Astrocyte (in vitro differentiated cells and primary cell): ENCODE measurements at regions not wholly inside any gene's neighbourhood (a gene's known extent, or its start where the extent isn't known, plus 50 kb on each side); places are given as distances from the start of the nearest gene placed in this dataset.

ENCODE experiments used
- DNase-seq: peaks from one replicate; pipeline ENCODE4 v3.0.0-alpha.2; 2010; ENCODE audit warnings: low read depth
- FAIRE-seq: peaks from 2 replicates; lab custom pipeline; 2011; peaks lifted over from hg19 to GRCh38; lab: Jason Lieb, UNC
- H2AFZ ChIP-seq: 2 replicates; pipeline ENCODE4 v1.6.0; 2012; ENCODE audit warnings: low read depth, low read length, inconsistent platforms
- H3K27ac ChIP-seq: 2 replicates; pipeline ENCODE4 v1.5.1; 2011; ENCODE audit warnings: low read depth, low read length, inconsistent platforms
- H3K27me3 ChIP-seq: 2 replicates; pipeline ENCODE4 v1.6.0; 2011; ENCODE audit warnings: low read length, inconsistent platforms; ENCODE audit not compliant: insufficient read depth
- H3K36me3 ChIP-seq: 2 replicates; pipeline ENCODE4 v1.5.1; 2011; ENCODE audit warnings: low read length, inconsistent platforms; ENCODE audit not compliant: insufficient read depth
- H3K4me1 ChIP-seq: 2 replicates; pipeline ENCODE4 v1.5.1; 2011; ENCODE audit warnings: low read length, inconsistent platforms; ENCODE audit not compliant: insufficient read depth
- H3K4me2 ChIP-seq: 2 replicates; pipeline ENCODE4 v1.6.0; 2012; ENCODE audit warnings: low read length, inconsistent platforms
- H3K4me3 ChIP-seq: 2 replicates; pipeline ENCODE4 v1.5.1; 2011; ENCODE audit warnings: low read depth, mild to moderate bottlenecking, low read length, inconsistent platforms; ENCODE audit not compliant: insufficient read depth
- H3K79me2 ChIP-seq: 2 replicates; pipeline ENCODE4 v1.6.0; 2012; ENCODE audit warnings: mild to moderate bottlenecking, low read length, inconsistent platforms; ENCODE audit not compliant: insufficient read depth
- H3K9ac ChIP-seq: 2 replicates; pipeline ENCODE4 v1.6.0; 2012; ENCODE audit warnings: mild to moderate bottlenecking, low read length, inconsistent platforms
- H3K9me3 ChIP-seq: 2 replicates; pipeline ENCODE4 v1.5.1; 2012; ENCODE audit warnings: low read depth, mild to moderate bottlenecking, low read length, inconsistent platforms; ENCODE audit not compliant: insufficient read depth
- H4K20me1 ChIP-seq: 2 replicates; pipeline ENCODE4 v1.6.0; 2012; ENCODE audit warnings: low read length, inconsistent platforms; ENCODE audit not compliant: insufficient read depth
- H3K27ac Mint-ChIP-seq: one replicate; pipeline ENCODE4 v1.8.0; 2021; ENCODE audit warnings: mild to moderate bottlenecking, mixed read lengths; ENCODE audit not compliant: unreplicated experiment
- H3K27me3 Mint-ChIP-seq: one replicate; pipeline ENCODE4 v1.8.0; 2021; ENCODE audit warnings: low read depth, mixed read lengths; ENCODE audit not compliant: unreplicated experiment
- H3K36me3 Mint-ChIP-seq: one replicate; pipeline ENCODE4 v1.8.0; 2021; ENCODE audit warnings: low read depth, mixed read lengths; ENCODE audit not compliant: unreplicated experiment
- H3K4me1 Mint-ChIP-seq: one replicate; pipeline ENCODE4 v1.8.0; 2021; ENCODE audit warnings: low read depth, mixed read lengths; ENCODE audit not compliant: unreplicated experiment
- H3K4me3 Mint-ChIP-seq: one replicate; pipeline ENCODE4 v1.8.0; 2021; ENCODE audit warnings: mild to moderate bottlenecking, moderate library complexity, mixed read lengths; ENCODE audit not compliant: unreplicated experiment
- H3K9me3 Mint-ChIP-seq: one replicate; pipeline ENCODE4 v1.8.0; 2021; ENCODE audit warnings: mild to moderate bottlenecking, mixed read lengths; ENCODE audit not compliant: unreplicated experiment
- EZH2 ChIP-seq: IDR thresholded peaks from 2 replicates; pipeline ENCODE4 v1.6.1; 2012; ENCODE audit warnings: mild to moderate bottlenecking, low read length, inconsistent platforms; ENCODE audit not compliant: insufficient read depth
- TF ChIP-seq, protein P1 (sequence below): IDR thresholded peaks from 2 replicates; pipeline ENCODE4 v1.5.1; 2011; ENCODE audit warnings: low read depth, mild to moderate bottlenecking, inconsistent platforms, low read length, moderate library complexity; ENCODE audit not compliant: insufficient read depth

DNA sequence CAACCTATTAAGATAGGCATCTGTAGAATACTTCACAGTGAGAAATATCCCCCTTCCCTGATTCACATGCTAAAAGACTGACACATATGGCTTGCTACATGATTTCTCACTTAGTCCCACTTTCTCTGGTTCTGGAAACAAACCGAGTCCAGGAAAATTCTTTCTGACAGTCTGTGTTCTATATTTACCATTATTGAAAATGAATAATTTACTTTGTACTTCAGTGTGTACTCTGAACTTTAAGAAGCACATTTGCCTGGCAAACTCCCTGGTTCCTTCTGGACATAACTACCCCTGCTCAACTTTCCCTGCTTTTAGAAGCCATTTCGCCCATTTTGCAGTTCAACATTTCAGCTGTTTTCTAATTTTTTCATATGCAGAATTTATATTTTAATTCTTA lies 53.6 kb downstream of the APCS start:
- no peak for DNase-seq

DNA sequence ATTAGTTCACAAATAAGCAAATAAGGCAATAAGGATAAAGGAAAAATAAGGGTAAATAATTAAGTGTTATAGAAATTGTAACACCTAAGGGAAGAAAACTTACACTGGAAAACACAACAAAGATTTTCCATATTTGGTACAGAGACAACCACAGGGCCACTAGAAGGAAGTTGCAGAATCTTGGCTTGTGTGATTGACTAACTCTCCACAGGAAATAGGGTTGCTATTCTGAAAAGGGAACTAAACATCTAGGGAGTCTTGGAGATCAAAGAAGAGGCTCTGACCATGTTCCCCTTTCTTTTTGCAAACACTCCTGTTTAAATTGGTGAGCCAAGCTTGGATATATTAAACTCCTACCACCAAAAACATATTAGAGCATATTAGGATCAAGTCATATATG lies 59.1 kb downstream of the APCS start:
- H3K36me3 ChIP-seq = no peaks in the 10 kb centered on the region
- no peak overlapping the region for H3K27ac ChIP-seq
- H3K4me3 ChIP-seq = no peak overlapping the region
- H2AFZ ChIP-seq = no peak overlapping the region
- Mint-ChIP-seq H3K9me3 (peaks cover 2% of the 10 kb centered on the region), H3K4me1 (peaks cover 4% of the 10 kb centered on the region), H3K27ac (no peak overlapping the region), H3K4me3 (no peak overlapping the region), H3K27me3 (no peaks in the 10 kb centered on the region), H3K36me3 (no peaks in the 10 kb centered on the region)
- H3K27me3 ChIP-seq = no peaks in the 10 kb centered on the region
- DNase-seq (no peak), FAIRE-seq (no peak)
- no peaks in the 10 kb centered on the region for H3K4me1 ChIP-seq
- H3K79me2 ChIP-seq = no peaks in the 10 kb centered on the region
- H3K4me2 ChIP-seq = no peak overlapping the region
- H3K9ac ChIP-seq = no peak overlapping the region
- TF ChIP-seq EZH2 = no peak
- TF ChIP-seq, protein P1, sequence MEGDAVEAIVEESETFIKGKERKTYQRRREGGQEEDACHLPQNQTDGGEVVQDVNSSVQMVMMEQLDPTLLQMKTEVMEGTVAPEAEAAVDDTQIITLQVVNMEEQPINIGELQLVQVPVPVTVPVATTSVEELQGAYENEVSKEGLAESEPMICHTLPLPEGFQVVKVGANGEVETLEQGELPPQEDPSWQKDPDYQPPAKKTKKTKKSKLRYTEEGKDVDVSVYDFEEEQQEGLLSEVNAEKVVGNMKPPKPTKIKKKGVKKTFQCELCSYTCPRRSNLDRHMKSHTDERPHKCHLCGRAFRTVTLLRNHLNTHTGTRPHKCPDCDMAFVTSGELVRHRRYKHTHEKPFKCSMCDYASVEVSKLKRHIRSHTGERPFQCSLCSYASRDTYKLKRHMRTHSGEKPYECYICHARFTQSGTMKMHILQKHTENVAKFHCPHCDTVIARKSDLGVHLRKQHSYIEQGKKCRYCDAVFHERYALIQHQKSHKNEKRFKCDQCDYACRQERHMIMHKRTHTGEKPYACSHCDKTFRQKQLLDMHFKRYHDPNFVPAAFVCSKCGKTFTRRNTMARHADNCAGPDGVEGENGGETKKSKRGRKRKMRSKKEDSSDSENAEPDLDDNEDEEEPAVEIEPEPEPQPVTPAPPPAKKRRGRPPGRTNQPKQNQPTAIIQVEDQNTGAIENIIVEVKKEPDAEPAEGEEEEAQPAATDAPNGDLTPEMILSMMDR = no peak
- H3K9me3 ChIP-seq = no peaks in the 10 kb centered on the region
- H4K20me1 ChIP-seq = no peaks in the 10 kb centered on the region

More for the DNA sequence above, 53.6 kb downstream of the APCS start:
- no peak overlapping the region for H3K4me3 ChIP-seq
- Mint-ChIP-seq H3K4me1 (peaks cover 4% of the 10 kb centered on the region), H3K27me3 (no peaks in the 10 kb centered on the region), H3K4me3 (no peak overlapping the region), H3K36me3 (no peaks in the 10 kb centered on the region), H3K9me3 (peaks cover 2% of the 10 kb centered on the region), H3K27ac (no peak overlapping the region)
- no peak overlapping the region for H3K27ac ChIP-seq
- H3K36me3 ChIP-seq = no peaks in the 10 kb centered on the region
- no peaks in the 10 kb centered on the region for H3K79me2 ChIP-seq
- H2AFZ ChIP-seq = no peak overlapping the region
- H3K9ac ChIP-seq = no peak overlapping the region
- no peaks in the 10 kb centered on the region for H3K9me3 ChIP-seq
- H4K20me1 ChIP-seq = no peaks in the 10 kb centered on the region
- no peaks in the 10 kb centered on the region for H3K27me3 ChIP-seq
- TF ChIP-seq, protein P1 = no peak
- no peak for TF ChIP-seq EZH2
- no peak for FAIRE-seq
- no peak overlapping the region for H3K4me2 ChIP-seq
- H3K4me1 ChIP-seq = no peaks in the 10 kb centered on the region

DNA sequence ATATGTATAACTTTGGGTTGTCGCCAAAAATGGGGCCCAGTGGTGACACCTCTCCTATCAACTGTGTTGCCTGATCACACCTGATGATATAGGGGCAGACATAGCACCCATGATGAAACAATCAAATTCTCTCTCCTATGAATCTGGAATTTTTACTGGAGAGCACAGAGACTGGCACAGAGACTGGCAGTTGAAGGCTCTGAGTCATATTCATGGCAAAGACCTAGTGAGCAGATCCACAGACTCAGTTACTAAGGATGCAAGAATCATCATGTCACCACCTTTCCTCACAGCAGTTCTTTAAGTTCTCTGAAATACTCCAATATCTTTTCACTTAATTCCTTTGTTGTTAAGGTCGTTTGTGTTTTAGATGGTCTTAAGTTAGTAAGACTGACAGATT lies 60.0 kb downstream of the APCS start:
- no peaks in the 10 kb centered on the region for H4K20me1 ChIP-seq
- H2AFZ ChIP-seq = no peak overlapping the region
- FAIRE-seq (no peak), DNase-seq (no peak)
- H3K27me3 ChIP-seq = no peaks in the 10 kb centered on the region
- no peaks in the 10 kb centered on the region for H3K36me3 ChIP-seq
- H3K27me3 Mint-ChIP-seq = no peaks in the 10 kb centered on the region
- no peaks in the 10 kb centered on the region for H3K9me3 ChIP-seq
- H3K4me3 ChIP-seq = no peak overlapping the region
- peaks cover 2% of the 10 kb centered on the region for H3K9me3 Mint-ChIP-seq
- no peak overlapping the region for H3K9ac ChIP-seq
- H3K4me3 Mint-ChIP-seq = no peak overlapping the region
- H3K4me2 ChIP-seq = no peak overlapping the region
- no peaks in the 10 kb centered on the region for H3K4me1 ChIP-seq
- no peaks in the 10 kb centered on the region for H3K79me2 ChIP-seq
- TF ChIP-seq, protein P1 = no peak
- no peak for TF ChIP-seq EZH2
- H3K4me1 Mint-ChIP-seq = peaks cover 4% of the 10 kb centered on the region
- H3K36me3 Mint-ChIP-seq = no peaks in the 10 kb centered on the region
- H3K27ac ChIP-seq = no peak overlapping the region
- no peak overlapping the region for H3K27ac Mint-ChIP-seq
